ENCODE measurements at regions not wholly inside any gene's neighbourhood (a gene's known extent, or its start where the extent isn't known, plus 50 kb on each side); places are given as distances from the start of the nearest gene placed in this dataset.

DNA sequence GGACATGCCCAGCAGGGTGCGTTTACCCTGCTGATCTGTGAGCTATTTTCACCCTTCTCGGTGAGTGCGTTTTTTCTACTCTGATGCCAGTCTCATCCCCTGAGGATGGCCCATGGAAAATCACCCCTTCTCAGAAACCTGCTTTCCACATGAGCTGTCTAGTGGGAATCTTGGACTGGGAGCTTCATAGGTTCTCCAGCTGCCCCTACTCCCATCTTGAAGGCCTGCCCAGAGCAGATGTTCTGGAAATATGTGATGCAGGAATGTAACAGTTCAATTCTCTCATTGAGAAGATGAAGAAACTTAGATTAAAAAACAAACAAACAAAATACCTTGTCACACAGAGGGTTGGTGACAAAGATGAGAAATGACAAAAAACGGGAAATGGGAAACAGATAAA is 146.9 kb upstream of the RAB11FIP2 start:
- no peak for DNase-seq (ENCODE audit: low spot score in 2 of 2)
- FAIRE-seq: no peak

DNA sequence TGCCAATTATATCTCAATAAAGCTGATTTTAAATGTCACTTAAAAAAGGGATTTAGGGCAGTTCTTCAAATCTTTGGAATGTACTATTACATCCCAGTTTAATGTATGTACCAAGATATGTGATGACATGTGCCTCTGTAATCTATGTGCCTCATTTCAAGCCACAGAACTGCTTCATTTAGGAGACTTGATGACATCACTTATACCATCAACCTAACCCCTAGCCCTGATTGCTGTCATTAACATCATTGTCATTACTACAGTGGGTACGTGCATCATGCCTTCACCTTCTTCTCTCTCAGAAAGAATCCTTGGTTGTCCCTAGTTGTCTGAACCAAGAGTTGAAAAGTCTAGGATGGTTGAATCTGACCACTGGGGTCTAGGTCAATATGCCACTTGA is 134.3 kb upstream of the RAB11FIP2 start:
- FAIRE-seq (no peak), DNase-seq (ENCODE audit: low spot score in 2 of 2) (no peak)

GRCh38 chr10:118175148-118175547 is 128.4 kb upstream of the RAB11FIP2 start:
- DNase-seq (ENCODE audit: low spot score in 2 of 2) (no peak), FAIRE-seq (no peak)

DNA sequence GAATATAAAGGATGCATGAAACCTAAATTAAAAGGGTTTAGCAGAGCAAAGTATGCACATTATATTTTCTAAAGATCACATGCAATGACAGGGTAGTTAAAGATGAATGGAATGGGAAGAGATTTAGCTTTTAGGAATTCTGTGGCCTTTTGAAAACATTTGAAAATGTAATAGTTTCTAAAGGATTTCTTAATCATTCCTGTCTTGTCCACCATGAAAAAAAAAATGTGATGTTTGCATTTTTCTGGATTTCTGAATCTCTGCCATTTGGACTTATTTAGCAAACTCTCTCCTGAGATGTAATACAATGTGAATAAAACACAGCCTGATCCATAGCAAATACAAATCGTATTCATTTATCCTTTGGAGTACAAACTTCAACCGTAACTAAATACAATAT is 126.6 kb upstream of the RAB11FIP2 start:
- FAIRE-seq: no peak
- DNase-seq (ENCODE audit: low spot score in 2 of 2): no peak

GRCh38 chr10:118171861-118172260 is 125.1 kb upstream of the RAB11FIP2 start:
- no peak for DNase-seq (ENCODE audit: low spot score in 2 of 2)
- FAIRE-seq: no peak

DNA sequence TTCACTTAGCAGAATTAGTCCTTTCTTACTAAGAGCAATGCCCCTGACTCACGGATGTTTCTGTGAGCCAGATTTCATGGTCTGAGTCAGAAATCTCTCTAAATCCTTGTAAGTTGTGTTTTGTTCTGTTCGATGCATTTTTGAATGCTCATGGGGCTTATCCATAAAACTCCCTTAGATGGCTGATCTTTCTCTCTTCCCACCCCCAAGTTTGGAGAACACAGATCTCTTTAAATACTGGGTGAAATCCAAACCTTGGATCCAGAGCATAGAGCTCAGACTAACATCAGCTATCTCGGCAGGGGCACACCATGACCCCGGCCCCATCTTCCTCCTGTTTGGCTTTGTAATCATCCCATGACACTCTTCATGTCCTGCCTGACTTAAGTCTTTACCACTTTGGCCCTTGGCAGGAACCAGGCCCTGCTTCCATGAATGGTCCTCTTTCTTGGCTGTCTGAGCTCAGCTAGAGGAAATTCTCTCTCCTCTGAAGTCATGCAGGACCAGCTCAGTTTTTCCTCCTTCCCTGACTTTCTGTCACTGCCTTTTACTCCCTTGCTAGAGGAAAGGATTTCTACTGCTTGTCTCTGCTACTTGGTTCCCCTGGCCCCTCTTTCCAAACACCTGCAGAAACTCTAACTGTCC is 120.4 kb upstream of the RAB11FIP2 start:
- no peak for FAIRE-seq
- no peak for DNase-seq (ENCODE audit: low spot score in 2 of 2)

DNA sequence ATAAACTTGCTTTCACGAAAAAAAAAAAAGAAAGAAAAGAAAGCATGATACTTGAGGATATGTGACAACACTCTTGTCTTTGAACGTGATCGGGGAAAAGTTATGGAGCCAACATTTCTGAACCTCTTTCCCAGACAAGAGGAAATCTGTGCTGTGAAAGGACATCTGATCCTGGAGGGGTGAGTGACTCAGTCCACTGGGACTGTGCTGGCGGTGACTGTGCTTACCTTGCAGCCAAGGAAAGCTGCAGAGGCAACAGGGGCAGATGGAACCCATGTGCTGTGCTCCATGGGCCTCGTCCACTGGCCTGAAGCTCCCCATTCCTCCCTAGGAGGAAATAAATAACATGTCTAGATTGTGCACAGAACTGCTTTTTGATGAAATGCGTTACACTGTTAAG is 116.5 kb upstream of the RAB11FIP2 start:
- FAIRE-seq: no peak

GRCh38 chr10:118161461-118162246 is 114.9 kb upstream of the RAB11FIP2 start:
- DNase-seq (ENCODE audit: low spot score in 2 of 2): no peak
- no peak for FAIRE-seq

More for the DNA sequence above, 116.5 kb upstream of the RAB11FIP2 start:
- DNase-seq (ENCODE audit: low spot score in 2 of 2): no peak

DNA sequence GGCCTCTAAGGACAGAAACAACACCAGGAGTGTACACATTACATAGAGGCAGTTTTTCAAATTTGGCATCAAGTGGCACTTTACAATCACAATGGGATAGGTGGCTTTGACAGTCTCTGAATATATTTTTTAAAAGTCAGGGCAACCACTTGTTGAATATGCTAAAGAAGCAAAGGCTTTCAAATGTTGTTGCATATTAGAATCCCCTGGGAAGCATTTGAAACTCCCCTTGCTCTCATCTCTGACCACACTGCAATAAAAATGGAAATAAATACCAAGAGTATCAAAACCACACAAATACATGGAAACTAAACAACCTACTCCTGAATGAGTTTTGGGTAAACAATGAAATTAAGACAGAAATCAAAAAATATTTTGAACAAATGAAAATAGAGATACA is 106.5 kb upstream of the RAB11FIP2 start:
- no peak for FAIRE-seq

GRCh38 chr10:118151461-118151860 is 104.7 kb upstream of the RAB11FIP2 start:
- no peak for FAIRE-seq
- DNase-seq (ENCODE audit: low spot score in 2 of 2): no peak

More for the DNA sequence above, 106.5 kb upstream of the RAB11FIP2 start:
- DNase-seq (ENCODE audit: low spot score in 2 of 2): no peak

GRCh38 chr10:118148247-118148646 is 101.5 kb upstream of the RAB11FIP2 start:
- FAIRE-seq (no peak), DNase-seq (ENCODE audit: low spot score in 2 of 2) (no peak)

DNA sequence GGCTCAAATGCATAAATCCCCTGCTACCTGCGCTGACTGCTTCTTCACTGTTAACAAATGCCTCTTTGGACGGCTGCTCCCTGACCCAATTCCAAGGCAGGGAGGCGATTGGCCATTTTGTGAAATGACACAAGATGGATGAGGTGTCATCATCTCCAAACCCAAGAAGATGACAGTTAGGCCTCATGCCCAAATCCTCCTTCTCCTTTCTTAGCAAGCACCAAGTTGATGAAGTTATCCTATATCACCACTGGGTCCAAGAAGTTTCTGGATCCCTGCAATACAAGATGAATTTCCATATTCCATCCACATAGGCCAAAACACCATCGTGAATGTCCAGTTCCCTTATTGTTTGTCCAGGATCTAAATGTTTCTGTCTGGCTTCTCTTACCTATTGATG is 98.5 kb upstream of the RAB11FIP2 start:
- DNase-seq (ENCODE audit: low spot score in 2 of 2) (no peak), FAIRE-seq (no peak)

- FAIRE-seq: no peak
- no peak for DNase-seq (ENCODE audit: low spot score in 2 of 2)
These were observed 94.7 kb upstream of the RAB11FIP2 start for GRCh38 chr10:118141471-118141870.

DNA sequence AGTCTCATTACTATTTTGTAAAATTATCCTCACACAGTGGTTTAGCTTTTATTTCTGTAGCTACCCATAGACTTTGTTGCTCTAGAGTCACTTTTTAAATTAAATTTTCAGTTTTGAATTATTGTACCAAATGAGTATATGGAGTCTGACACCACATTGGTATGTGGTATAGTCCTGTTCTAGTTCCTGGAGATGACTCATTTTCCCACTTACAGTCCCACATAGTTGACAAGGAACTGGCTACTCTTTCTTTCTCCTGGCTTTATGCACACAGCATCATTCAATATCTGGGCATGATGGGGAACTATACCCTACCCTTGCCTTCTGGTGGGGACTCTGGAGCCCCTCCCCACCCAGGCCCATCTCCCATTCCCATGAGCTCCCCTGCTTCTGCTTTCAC is 92.6 kb upstream of the RAB11FIP2 start:
- DNase-seq (ENCODE audit: low spot score in 2 of 2) (no peak), FAIRE-seq (no peak)

GRCh38 chr10:118128675-118129074 is 81.9 kb upstream of the RAB11FIP2 start:
- DNase-seq (ENCODE audit: low spot score in 2 of 2) (no peak), FAIRE-seq (no peak)

DNA sequence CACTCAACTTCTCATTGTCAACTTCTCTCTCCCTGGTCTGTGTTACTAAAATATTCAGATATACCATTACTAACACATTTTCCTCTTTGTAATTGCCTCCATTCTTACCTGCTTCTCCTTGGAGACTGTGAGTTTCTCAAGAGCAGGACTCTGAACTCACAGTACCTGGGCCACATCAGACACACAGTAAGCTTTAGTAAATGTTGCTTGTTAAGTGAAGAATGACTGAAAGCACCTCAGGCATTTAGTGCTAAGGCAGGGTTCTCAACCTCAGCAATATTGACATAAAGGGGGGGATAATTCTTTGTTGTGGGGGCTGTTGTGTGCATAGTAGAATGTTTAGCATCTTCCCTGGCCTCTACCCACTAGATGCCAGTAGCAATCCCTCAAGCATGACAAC is 72.0 kb upstream of the RAB11FIP2 start:
- DNase-seq (ENCODE audit: low spot score in 2 of 2) (no peak), FAIRE-seq (no peak)

DNA sequence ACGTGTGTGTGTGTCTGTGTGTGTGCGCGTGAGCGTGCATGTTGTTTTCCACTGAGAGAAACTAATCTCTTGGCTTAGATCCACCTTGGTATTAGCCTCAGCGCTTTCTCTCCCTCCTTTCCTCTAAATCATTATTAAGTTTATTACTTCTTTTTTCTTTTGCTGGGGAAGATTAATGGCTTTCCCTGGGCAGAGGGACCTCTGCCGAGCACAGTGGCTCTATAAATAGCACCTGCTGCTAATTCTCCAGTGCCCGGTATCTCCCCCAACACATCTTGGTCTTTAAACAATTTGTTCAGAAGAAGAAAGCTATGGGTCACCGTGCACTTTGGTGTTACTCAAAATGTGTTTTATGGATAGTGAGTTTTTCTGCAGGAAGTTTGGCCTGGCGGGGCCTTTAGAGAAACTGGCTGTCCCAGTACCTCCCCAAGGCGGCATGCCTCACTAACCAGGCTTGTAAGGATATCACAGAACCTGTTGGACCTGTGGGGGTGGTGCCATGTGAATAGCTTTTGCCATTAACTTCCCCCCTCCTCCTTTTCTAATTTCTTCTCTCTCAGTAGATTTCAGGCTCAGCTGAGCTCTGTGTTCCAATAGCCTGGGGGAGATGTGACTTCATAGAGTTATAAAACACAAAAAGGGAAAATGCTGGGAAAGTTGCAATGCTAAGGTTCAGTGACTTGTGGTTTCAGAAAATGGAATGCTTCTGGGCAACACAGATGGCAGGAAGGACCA is 70.1 kb upstream of the RAB11FIP2 start:
- no peak for FAIRE-seq
- DNase-seq (ENCODE audit: low spot score in 2 of 2): no peak

GRCh38 chr10:118116362-118116714 is 69.6 kb upstream of the RAB11FIP2 start:
- DNase-seq (ENCODE audit: low spot score in 2 of 2): no peak
- FAIRE-seq: no peak

GRCh38 chr10:118115701-118116100 is 69.0 kb upstream of the RAB11FIP2 start:
- DNase-seq (ENCODE audit: low spot score in 2 of 2) (no peak), FAIRE-seq (no peak)

- FAIRE-seq: no peak
- DNase-seq (ENCODE audit: low spot score in 2 of 2): no peak
These were observed 68.3 kb upstream of the RAB11FIP2 start for GRCh38 chr10:118114992-118115391.

- DNase-seq (ENCODE audit: low spot score in 2 of 2) (no peak), FAIRE-seq (no peak)
These were observed 65.9 kb upstream of the RAB11FIP2 start for GRCh38 chr10:118112543-118113125.

Measured in frontal cortex (tissue), 3 donors.